ENCODE measurements at regions not wholly inside any gene's neighbourhood (a gene's known extent, or its start where the extent isn't known, plus 50 kb on each side); places are given as distances from the start of the nearest gene placed in this dataset.

GRCh38 chr10:36692759-36693158 lies 432.6 kb upstream of the ANKRD30A start:
- Histone ChIP-seq H3K9me3 (replicated peaks; ENCODE audit: control insufficient read depth, insufficient read depth, low read length) (no peaks in the 10 kb centered on the region), H2AFZ (ENCODE audit: control insufficient read depth, low read depth, low read length) (no peak overlapping the region), H3K79me2 (ENCODE audit: control insufficient read depth, insufficient read depth, low read length) (no peaks in the 10 kb centered on the region), H4K20me1 (ENCODE audit: control insufficient read depth, insufficient read depth) (no peaks in the 10 kb centered on the region), H3K4me1 (ENCODE audit: control insufficient read depth, insufficient read depth, low read length) (no peaks in the 10 kb centered on the region), H3K4me3 (no peak overlapping the region), H3K27me3 (replicated peaks in 1 of 2; ENCODE audit: control insufficient read depth in 2 of 2, insufficient read depth in 2 of 2, low read length in 1 of 2) (no peaks in the 10 kb centered on the region), H3K4me2 (ENCODE audit: control insufficient read depth, insufficient read depth) (no peak overlapping the region), H3K27ac (ENCODE audit: control insufficient read depth, insufficient read depth) (no peak overlapping the region), H3K9ac (ENCODE audit: control insufficient read depth, insufficient read depth, low read length) (no peak overlapping the region), H3K36me3 (ENCODE audit: control insufficient read depth in 2 of 2, insufficient read depth in 2 of 2, low read length in 1 of 2) (no peaks in the 10 kb centered on the region)
- no peak for TF ChIP-seq LARP7 (IDR thresholded peaks at IDR 0.05)
- no peak for TF ChIP-seq POLR2AphosphoS2 (IDR thresholded peaks at IDR 0.05; ENCODE audit: low read depth, low read length)
- TF ChIP-seq SIX5 (IDR thresholded peaks at IDR 0.05; ENCODE audit: low read depth, low read length, severe bottlenecking) = no peak
- no peak for TF ChIP-seq ASH2L (IDR thresholded peaks at IDR 0.05; ENCODE audit: borderline replicate concordance, low read depth)
- no peak for TF ChIP-seq PAX8 (IDR thresholded peaks at IDR 0.05)
- no peak for TF ChIP-seq POLR2A (IDR thresholded peaks at IDR 0.05; ENCODE audit: low read depth, low read length)
- no peak for TF ChIP-seq ZBED1 (IDR thresholded peaks at IDR 0.05; ENCODE audit: borderline replicate concordance)
- TF ChIP-seq CREB1 (IDR thresholded peaks at IDR 0.05; ENCODE audit: low read depth) = no peak
- ChIA-PET RAD21 (ENCODE audit: unreplicated experiment) (no interaction called here), CTCF (no interaction called here), SMC1A (ENCODE audit: uncharacterized antibody, unreplicated experiment) (no interaction called here), POLR2A (no interaction called here)
- no TSS peak for BruUV-seq (replicated peaks)
- no peak for FAIRE-seq
- in situ Hi-C loops (cut with MboI) = no loop called here
- no peak for ATAC-seq
- intact Hi-C loops (cut with micrococcal nuclease; ENCODE audit: unreplicated experiment) = no loop called here
- 63% methylated on average over 10 of the region's 10 CpGs for WGBS (ENCODE audit: insufficient coverage, insufficient replicate concordance, low lambda C conversion rate, missing lambda C conversion rate)
- no peak for DNase-seq (ENCODE audit: low read depth, low spot score)

GRCh38 chr10:36688717-36689116 lies 436.7 kb upstream of the ANKRD30A start:
- H4K20me1 ChIP-seq (ENCODE audit: control insufficient read depth, insufficient read depth) = no peaks in the 10 kb centered on the region
- H3K4me1 ChIP-seq (ENCODE audit: control insufficient read depth, insufficient read depth, low read length) = no peaks in the 10 kb centered on the region
- no peak for ATAC-seq
- intact Hi-C loops (cut with micrococcal nuclease; ENCODE audit: unreplicated experiment) = no loop called here
- ChIA-PET RAD21 (ENCODE audit: unreplicated experiment) (no interaction called here), CTCF (no interaction called here), POLR2A (no interaction called here), SMC1A (ENCODE audit: uncharacterized antibody, unreplicated experiment) (no interaction called here)
- TF ChIP-seq CBX3 (IDR thresholded peaks at IDR 0.05; ENCODE audit: borderline replicate concordance, low read depth) = no peak
- no peak overlapping the region for H3K4me3 ChIP-seq
- H3K4me2 ChIP-seq (ENCODE audit: control insufficient read depth, insufficient read depth) = no peak overlapping the region
- no peaks in the 10 kb centered on the region for H3K36me3 ChIP-seq (ENCODE audit: control insufficient read depth in 2 of 2, insufficient read depth in 2 of 2, low read length in 1 of 2)
- FAIRE-seq = no peak
- H3K9me3 ChIP-seq (replicated peaks; ENCODE audit: control insufficient read depth, insufficient read depth, low read length) = no peaks in the 10 kb centered on the region
- H3K27me3 ChIP-seq (replicated peaks in 1 of 2; ENCODE audit: control insufficient read depth in 2 of 2, insufficient read depth in 2 of 2, low read length in 1 of 2) = no peaks in the 10 kb centered on the region
- in situ Hi-C loops (cut with MboI) = no loop called here
- WGBS (ENCODE audit: insufficient coverage, insufficient replicate concordance, low lambda C conversion rate, missing lambda C conversion rate) = 0% methylated on average over 1 of the region's 1 CpG
- H3K27ac ChIP-seq (ENCODE audit: control insufficient read depth, insufficient read depth) = no peak overlapping the region
- H3K9ac ChIP-seq (ENCODE audit: control insufficient read depth, insufficient read depth, low read length) = no peak overlapping the region
- no peak for DNase-seq (ENCODE audit: low read depth, low spot score)
- no TSS peak for BruUV-seq (replicated peaks)
- H2AFZ ChIP-seq (ENCODE audit: control insufficient read depth, low read depth, low read length) = no peak overlapping the region
- H3K79me2 ChIP-seq (ENCODE audit: control insufficient read depth, insufficient read depth, low read length) = no peaks in the 10 kb centered on the region
